ENCODE measurements at regions not wholly inside any gene's neighbourhood (a gene's known extent, or its start where the extent isn't known, plus 50 kb on each side); places are given as distances from the start of the nearest gene placed in this dataset.
"Not testable (repeated sequence)": the region's sequence is repeated elsewhere in the genome, so short reads cannot be mapped to it uniquely, and the experiment has no call there.

DNA sequence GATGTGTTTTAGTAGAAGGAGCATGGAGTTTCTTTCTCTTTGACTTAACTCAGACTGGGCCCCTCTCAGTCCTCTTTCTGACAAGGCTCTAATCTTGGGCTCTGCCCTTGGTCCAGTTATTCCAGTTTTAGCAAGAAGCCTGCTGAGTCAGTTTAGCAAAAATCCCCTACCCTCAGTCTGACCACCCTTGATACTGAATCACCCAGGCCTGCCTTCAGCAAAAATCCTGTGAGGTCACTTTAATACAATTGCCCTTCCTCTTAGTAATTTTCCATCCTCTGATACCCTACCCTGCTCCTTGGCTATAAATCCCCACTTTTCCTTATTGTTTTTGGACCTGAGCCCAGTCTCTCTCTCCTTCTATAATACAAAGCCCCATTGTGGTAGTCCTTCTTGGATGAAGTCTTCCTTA, 326.7 kb upstream of the NOX3 start:
- DNase-seq (ENCODE audit: low read depth in 2 of 2): peak; percentile 48 to 62

DNA sequence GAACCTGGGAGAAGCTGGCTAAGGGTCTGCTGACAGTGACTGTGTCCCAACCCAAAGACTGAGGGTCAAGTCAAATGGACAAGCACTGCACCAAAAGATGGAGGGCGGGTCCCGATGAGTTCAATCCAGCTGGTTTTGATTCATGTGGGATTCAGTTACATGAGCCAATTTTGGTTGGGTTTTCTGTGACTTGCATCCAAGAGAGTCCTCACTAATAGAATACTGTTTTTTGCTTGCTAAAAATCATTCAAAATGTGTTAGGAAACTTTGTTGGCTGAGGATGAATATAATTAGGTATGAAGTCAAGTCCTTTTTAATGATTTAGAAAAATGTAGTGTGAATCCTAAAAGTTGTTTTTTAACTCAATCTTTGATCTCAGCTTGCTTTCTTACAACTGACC, 323.8 kb upstream of the NOX3 start:
- DNase-seq (ENCODE audit: low read depth in 2 of 2): no peak

DNA sequence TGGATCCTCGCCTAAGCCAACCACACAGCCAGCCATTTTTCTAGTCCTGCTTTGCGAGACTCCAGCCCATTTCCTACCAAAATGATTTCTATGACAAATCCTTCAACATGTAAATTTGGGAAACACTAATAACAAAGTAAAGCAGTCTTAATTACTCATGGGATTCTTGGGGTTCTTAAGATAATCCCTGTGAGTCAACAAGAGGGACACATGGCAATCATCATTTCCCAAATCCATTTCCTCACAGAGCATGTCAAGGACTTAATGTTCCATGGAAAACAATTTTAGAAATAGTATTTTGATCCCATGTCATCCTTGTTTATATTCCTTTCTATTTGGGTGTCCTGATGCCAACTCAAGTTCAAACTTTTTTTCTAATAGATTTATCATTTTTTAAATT, 322.7 kb upstream of the NOX3 start:
- no peak for DNase-seq (ENCODE audit: low read depth in 2 of 2)

DNA sequence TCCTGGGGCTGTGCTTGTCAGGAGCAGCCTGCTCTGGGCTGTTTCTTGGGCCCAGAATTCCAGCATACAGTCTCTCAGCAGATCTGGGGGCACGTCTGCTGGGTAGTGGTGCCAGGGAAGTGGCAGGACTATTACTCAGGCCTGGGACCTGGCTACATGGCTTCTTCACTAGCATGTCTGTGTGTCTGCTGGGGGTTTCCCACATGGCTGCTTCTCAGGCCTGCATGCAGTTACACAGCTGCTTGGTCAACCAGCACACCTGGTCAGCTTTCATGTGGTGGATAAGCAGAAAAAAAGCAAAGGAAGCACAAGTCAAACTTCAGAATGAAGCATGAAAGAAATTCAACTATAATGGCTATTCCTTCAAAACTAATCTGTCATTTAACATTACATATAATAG, 316.2 kb upstream of the NOX3 start:
- no peak for DNase-seq (ENCODE audit: low read depth in 2 of 2)

DNA sequence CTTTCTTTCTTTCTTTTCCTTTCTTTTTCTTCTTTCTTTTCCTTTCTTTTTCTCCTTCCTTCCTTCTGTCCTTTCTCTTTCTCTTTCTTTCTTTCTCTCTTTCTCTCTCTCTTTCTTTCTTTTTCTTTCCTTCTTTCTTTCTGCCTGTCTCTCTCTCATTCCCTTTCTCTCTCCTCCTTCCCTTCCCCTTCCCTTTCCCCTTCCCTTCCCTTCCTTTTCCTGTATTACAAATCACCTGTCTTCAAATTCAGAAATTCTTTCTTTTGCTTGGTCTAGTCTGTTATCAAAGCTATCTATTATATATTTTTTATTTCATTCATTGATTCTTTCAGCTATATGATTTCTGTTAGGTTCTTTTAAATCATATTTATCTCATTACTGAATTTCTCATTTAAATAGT, 315.2 kb upstream of the NOX3 start:
- no peak for DNase-seq (ENCODE audit: low read depth in 2 of 2)

DNA sequence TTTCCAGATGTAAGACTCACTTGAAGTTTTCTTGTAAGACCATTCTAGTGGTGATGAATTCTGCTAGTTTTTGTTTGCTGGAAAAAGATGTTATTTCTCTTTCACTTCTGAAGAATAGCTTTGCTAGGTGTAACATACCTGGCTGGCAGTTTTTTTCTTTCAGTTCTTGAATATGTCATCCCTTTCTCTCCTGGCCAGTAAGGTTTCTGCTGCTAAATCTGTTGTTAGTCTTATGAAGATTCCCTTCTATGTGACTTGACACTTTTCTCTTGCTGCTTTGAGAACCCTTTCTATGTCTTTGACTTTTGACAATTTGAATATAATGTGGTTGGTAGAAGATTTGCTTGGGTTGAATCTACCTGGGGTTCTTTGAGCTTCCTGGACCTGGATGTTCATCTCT, 314.7 kb upstream of the NOX3 start:
- no peak for DNase-seq (ENCODE audit: low read depth in 2 of 2)

DNA sequence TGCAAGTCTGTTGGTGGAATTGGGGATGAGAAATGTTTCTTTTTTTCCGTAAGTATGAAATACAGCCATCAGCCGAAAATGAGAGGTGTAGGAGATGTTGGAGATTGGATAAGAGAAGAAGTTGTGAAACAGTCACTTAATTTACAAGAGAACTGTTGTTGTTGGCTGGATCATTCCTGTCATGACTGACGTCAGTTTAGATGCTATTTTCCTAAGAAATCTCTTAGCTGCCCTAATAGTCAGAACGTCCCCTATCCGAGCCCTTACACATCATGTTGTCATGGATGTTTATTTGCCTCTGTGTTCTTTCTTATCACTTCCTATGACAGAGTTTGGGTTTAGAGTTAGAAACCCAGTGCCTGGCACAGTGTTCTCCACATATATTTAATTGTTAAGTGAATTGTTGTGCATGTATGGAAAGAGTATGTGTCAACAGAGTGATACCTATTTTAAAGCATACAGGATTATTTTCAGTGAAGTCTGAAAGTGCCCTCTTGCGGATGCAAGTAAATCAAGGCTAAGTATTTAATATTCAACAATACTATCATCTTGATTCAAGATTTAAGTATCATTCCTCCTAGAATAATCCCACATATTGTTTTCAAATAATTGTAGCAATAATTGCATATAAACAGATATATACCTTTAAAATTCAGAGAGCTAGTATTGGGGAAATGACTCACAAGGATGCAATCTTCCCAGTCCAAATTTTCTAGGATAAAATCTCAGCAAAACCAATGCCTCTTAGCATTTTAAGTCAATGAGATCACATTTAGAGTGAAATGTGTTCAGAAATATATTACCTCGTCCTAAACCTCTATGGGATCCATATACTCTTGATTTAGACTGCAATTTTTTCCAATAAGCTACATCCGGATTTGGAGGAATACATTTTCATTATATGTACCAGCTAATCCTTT, 309.9 kb upstream of the NOX3 start:
- DNase-seq (ENCODE audit: low read depth in 2 of 2): peak; percentile 38 to 43

DNA sequence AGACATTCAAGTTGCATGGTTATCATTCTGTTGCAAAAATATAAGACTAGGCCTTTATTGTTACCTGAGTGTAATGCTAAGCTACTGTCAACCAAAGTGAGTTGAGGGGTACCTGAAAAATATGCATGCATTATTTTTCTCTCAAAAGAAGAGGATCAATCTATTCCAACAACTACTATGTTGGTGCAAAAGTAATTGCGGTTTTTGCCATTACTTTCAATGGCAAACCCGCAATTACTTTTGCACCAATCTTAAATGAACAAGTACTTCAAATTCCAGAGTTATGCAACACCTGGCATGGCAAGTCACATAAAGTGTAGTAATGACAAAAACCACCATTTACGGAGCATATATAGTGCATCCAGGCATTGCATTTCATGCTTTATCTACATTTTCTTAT, 307.0 kb upstream of the NOX3 start:
- no peak for DNase-seq (ENCODE audit: low read depth in 2 of 2)

DNA sequence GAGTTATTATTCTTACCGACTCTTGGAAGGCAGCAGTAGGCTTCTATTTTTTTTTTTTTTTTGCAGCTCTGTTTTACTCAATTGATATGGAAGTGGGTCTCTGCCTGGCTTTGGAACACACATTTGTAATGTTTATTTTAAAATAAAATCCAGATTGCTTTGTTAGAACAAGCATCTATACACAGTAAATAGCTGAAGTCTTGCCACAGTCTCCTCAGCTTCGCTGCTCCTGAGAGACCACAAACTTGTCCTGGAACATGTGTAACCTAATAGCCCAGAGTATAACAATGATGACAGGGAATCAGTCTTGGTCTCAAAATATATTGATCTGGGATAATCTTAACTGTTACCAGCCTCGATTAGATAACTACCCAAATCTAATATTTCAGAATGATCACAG, 299.8 kb upstream of the NOX3 start:
- no peak for DNase-seq (ENCODE audit: low read depth in 2 of 2)

DNA sequence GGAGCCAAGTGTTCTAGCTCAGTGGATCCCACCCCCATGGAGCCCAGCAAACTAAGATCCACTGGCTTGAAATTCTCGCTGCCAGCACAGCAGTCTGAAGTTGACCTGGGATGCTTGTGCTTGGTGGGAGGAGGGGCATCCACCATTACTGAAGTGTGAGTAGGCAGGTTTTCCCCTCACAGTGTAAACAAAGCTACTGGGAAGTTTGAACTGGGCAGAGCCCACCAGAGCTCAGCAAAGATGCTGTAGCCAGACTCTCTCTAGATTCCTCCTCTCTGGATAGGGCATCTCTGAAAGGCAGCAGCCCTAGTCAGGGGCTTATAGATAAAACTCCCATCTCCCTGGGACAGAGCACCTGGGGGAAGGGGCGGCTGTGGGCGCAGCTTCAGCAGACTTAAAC, 293.1 kb upstream of the NOX3 start:
- DNase-seq (ENCODE audit: low read depth in 2 of 2): not testable (repeated sequence)

DNA sequence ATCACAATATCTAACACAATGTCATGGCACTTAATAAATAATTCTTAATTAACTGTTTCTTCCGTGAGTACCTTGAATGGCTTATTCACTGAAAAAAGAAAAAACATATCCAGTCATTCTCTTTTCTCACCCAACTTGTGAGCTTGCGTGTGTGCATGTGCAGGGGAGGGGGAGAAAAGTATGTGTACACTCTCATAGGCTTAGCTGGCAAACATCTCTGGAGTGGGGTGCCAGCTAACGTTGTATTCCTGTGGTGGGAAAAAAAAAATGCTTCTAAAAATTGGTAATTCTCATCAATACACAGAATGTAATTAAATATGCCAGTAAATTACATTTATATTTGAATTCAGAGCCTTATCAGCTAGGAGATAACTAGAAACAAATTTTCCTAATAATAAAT, 291.9 kb upstream of the NOX3 start:
- no peak for DNase-seq (ENCODE audit: low read depth in 2 of 2)

DNA sequence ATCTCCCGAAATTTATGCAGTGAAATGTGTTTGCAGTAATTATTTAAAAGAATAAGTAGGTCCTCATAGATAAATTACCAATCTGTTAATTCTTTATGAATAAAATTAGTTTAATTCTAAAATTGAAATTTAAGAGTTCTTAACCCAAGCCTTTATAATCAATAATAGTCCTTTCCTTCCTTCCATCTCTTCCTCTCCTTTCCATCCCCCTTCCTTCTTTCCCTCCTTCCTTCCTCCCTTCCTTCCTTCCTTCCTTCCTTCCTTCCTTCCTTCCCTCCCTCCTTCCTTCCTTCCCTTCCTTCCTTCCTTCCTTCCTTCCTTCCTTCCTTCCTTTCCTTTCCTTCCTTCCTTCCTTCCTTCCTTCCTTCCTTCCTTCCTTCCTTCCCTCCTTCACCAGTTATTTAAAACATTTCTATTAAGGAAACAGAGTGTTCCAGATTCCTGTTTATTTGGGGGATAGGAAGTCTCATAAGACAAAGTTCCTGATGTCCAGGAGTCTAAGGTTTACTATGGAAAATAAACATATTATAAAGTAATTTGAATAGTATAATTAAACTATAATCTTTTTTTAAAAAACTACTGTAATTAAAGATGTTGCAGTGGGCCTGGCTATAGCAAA, 285.3 kb upstream of the NOX3 start:
- no peak for DNase-seq (ENCODE audit: low read depth in 2 of 2)

DNA sequence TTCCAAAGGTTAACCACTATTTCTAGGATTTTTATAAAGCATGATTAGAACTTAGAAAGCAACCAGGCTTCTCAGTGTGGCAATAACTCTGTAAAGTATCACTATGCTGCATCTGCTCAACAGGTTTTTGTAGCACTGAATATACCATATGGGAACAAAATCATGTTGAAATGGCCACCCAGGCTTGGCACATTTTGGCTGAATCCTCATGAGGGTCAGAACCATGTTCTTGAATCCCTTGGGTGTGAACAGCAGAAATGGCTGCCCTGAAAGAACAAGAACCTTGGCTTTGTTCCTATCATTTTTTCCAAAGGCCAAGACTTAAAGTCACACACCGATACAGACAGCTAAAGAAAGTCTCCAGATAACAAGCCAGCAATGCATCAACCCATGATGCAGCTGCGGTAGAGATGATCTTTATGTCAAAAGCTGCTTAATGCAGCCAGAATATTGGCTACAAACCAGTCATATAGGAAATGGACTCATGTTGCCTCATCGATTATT, 283.0 kb upstream of the NOX3 start:
- DNase-seq (ENCODE audit: low read depth in 2 of 2): no peak

DNA sequence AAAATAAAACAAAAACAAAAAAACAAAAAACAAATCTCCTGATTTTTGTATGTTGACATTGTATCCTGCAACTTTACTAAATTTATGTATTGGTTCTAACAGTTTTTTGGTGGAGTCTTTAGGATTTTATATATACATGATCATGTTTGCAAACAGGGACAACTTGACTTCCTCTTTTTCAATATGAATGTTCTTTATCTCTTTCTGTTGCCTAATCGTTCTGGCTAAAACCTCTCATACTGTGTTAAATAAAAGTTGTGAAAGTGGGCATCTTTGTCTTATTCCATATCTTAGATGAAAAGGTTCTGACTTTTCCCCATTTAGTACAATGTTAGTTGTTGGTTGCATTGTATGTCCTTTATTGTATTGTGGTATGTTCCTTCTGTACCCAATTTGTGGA, 261.7 kb upstream of the NOX3 start:
- no peak for DNase-seq (ENCODE audit: low read depth in 2 of 2)

DNA sequence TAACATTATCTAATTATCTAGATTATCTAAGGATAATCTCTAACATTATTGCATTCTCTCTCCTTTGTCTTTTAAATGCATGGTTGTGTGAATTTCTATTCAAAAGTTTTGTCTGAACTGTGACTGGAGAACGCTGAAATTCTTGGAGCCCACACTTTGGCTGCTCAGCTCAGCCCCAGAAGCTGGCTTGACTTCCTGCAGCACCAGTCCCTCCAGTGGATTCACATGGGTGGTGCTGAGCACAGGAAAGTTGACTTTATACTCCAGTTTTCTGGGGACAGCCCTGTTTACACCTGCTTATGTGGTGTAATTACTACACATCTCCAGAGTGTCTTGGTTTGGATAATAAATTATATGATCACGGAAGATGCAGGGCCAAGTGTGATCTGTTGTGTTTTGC, 255.1 kb upstream of the NOX3 start:
- DNase-seq (ENCODE audit: low read depth in 2 of 2): no peak

DNA sequence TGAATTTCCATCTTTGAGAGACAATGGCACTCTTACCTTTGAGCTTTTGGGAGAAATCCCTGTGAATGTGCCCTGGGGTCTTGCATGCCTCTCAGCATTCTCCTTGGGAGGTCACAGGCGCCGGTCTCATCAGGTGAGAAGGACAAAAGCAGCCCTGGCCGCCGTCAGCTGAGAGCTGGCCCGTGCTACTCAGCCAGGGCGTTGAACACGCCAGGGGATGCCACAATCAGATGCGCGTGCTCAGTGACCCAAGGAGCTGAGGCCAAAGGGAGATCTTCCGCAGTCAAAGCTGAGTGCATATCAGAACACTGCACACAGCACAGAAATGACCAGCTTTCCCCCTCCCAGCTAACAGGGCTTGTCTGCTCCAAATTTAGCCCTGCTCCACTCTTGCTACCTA, 253.6 kb upstream of the NOX3 start:
- DNase-seq (ENCODE audit: low read depth in 2 of 2): no peak

DNA sequence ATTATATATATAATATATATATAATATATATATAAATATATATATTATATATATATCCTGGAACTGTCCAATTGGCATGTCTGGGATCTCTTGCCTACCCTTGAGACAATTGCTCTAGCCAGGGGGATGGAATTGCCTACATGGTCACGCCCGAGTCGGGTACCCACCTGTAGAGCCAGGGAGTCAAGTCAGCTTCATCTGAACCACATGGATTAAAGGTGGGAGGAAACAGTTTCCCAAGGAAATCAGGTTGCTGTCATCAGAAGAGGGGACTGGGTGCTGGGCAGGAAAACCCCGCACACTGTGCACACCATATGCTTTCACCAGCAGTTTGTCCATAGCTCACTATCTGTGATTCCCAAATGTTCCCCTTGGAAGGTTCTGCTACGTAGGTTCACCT, 252.5 kb upstream of the NOX3 start:
- no peak for DNase-seq (ENCODE audit: low read depth in 2 of 2)

DNA sequence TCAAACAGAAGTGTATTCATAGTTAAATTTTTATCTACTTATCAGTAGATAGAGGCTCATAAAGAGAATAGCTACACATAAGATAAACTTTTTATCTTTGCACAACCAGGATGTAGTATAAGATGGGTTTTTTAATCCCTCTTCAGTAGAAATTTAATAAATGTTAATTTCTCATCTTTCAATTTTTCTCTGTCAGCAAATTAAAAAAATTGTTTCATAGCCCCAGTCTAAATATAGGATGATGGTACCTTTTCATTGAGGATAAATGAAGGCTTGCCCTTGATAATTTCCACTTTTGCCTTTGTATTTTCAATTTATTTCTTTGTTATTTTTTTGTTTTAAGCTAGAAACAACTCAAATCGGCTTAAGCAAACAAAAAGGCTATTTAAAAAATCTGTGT, 251.2 kb upstream of the NOX3 start:
- DNase-seq (ENCODE audit: low read depth in 2 of 2): no peak

DNA sequence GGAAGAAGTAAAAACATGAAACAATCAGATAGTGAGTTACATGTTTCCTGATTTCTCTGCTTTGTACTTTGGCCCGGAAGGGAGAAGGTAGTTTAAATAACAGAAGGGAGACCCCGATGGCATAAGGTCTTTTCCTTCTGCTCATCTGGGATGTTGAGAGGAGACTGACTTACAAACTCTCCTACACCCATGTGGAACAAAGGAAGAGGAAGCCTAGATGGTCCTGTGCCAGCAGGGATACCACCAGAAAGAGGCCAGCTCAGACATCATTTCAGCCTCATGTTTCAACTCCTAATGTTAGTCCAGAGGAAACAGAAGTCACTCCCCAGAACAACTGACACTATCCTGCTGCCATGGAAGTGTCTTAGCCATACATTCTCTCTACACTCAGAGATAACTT, 250.7 kb upstream of the NOX3 start:
- no peak for DNase-seq (ENCODE audit: low read depth in 2 of 2)

DNA sequence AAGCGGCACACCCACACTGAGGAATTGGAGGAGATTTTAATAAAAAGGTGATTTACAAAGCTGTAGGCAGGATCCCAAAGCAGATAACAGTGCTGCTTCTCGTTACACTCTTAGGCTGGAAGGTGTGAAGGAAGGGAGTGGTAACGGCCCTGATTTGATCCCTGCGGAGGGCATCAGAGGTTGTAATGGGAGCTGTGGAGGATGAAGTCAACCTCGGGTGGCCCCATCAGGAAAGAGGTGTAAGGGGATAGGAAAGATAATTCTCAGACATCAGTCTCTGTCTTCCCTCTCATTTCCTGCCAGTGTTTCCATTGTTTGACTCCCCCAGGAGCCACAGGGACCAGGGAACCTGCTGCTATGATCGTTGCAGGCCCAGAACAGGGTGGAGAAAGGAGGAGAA, 245.7 kb upstream of the NOX3 start:
- DNase-seq (ENCODE audit: low read depth in 2 of 2): no peak

DNA sequence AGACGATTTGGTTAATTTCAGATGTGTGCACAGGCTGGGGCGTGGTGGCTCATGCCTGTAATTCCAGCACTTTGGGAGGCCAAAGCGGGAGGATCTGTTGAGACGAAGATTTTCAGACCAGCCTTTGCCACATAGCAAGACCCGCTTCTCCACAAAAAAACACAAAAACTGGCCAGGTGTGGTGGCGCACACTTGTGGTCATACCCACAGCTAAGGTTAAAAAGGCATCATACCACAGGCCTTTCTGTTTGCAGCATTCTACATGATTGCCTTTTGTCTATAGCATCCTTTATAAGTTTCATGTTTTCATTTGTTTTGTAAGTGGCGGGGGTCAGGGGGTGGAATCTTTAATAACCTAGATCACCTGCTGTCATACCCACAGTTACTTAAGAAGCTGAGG, 239.9 kb upstream of the NOX3 start:
- no peak for DNase-seq (ENCODE audit: low read depth in 2 of 2)

DNA sequence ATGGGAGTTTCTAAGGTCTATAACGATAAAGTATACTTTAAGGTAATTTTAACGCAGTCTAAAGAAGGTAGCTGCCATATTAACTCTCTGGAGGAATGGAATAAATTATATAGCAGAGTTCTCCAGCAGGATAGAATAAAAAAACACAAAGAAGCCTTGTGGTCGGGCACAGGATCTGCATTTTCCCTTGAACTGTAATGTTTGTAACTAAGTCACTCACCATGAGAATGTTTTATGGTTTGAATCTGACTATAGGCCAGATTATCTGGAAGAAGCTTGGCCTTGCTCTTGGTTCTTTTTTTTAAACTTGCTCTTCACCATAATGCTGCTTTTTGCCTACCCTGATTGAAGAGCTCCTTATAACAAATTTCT, 238.8 kb upstream of the NOX3 start:
- DNase-seq (ENCODE audit: low read depth in 2 of 2): no peak

All from fibroblast of skin of left quadriceps (primary cell).